Endothelial cell (in vitro differentiated cells): ENCODE measurements at regions not wholly inside any gene's neighbourhood (a gene's known extent, or its start where the extent isn't known, plus 50 kb on each side); places are given as distances from the start of the nearest gene placed in this dataset.

Experiments
- DNase-seq: peaks from one replicate; pipeline ENCODE4 v3.0.0; 2021; ENCODE audit warnings: low spot score
- H3K27ac Mint-ChIP-seq: one replicate; pipeline ENCODE4 v1.8.0; 2021; ENCODE audit warnings: mixed read lengths, inconsistent platforms; ENCODE audit not compliant: unreplicated experiment
- H3K27me3 Mint-ChIP-seq: one replicate; pipeline ENCODE4 v1.8.0; 2021; ENCODE audit warnings: mild to moderate bottlenecking, moderate library complexity, mixed read lengths, inconsistent platforms; ENCODE audit not compliant: unreplicated experiment
- H3K36me3 Mint-ChIP-seq: one replicate; pipeline ENCODE4 v1.8.0; 2021; ENCODE audit warnings: mild to moderate bottlenecking, low read depth, mixed read lengths, inconsistent platforms; ENCODE audit not compliant: unreplicated experiment
- H3K4me1 Mint-ChIP-seq: one replicate; pipeline ENCODE4 v1.8.0; 2021; ENCODE audit warnings: mild to moderate bottlenecking, mixed read lengths, inconsistent platforms; ENCODE audit not compliant: unreplicated experiment
- H3K4me3 Mint-ChIP-seq: one replicate; pipeline ENCODE4 v1.8.0; 2021; ENCODE audit warnings: mild to moderate bottlenecking, mixed read lengths, inconsistent platforms; ENCODE audit not compliant: unreplicated experiment
- H3K9me3 Mint-ChIP-seq: one replicate; pipeline ENCODE4 v1.8.0; 2021; ENCODE audit warnings: mixed read lengths, inconsistent platforms; ENCODE audit not compliant: unreplicated experiment
- CTCF ChIP-seq: fragments of 200-600 bp; sonication (generic); IDR thresholded peaks from one replicate; pipeline ENCODE4 v1.5.0; 2021; ENCODE audit warnings: antibody characterized with exemption; ENCODE audit not compliant: unreplicated experiment

- Mint-ChIP-seq H3K4me3 (no peak overlapping the region), H3K27ac (no peak overlapping the region), H3K27me3 (peaks cover 1% of the 10 kb centered on the region), H3K9me3 (no peaks in the 10 kb centered on the region), H3K4me1 (peaks cover 12% of the 10 kb centered on the region), H3K36me3 (no peaks in the 10 kb centered on the region)
- TF ChIP-seq CTCF, result no peak
- no peak for DNase-seq
Measured at GRCh38 chr14:29075761-29076160, 309.2 kb downstream of the FOXG1 start.

- H3K36me3 Mint-ChIP-seq, result no peaks in the 10 kb centered on the region
- H3K4me1 Mint-ChIP-seq, result peaks cover 6% of the 10 kb centered on the region
- no peak overlapping the region for H3K4me3 Mint-ChIP-seq
- DNase-seq, result no peak
- no peak overlapping the region for H3K27ac Mint-ChIP-seq
- no peak for TF ChIP-seq CTCF
- no peaks in the 10 kb centered on the region for H3K9me3 Mint-ChIP-seq
- H3K27me3 Mint-ChIP-seq, result no peaks in the 10 kb centered on the region
Measured at GRCh38 chr14:29077916-29078315, 311.3 kb downstream of the FOXG1 start.

GRCh38 chr14:29078810-29079522, 312.4 kb downstream of the FOXG1 start:
- DNase-seq, result no peak
- no peaks in the 10 kb centered on the region for H3K9me3 Mint-ChIP-seq
- H3K4me3 Mint-ChIP-seq, result no peak overlapping the region
- TF ChIP-seq CTCF, result no peak
- H3K36me3 Mint-ChIP-seq, result no peaks in the 10 kb centered on the region
- H3K27ac Mint-ChIP-seq, result no peak overlapping the region
- H3K4me1 Mint-ChIP-seq, result peaks cover 6% of the 10 kb centered on the region
- H3K27me3 Mint-ChIP-seq, result no peaks in the 10 kb centered on the region

- DNase-seq, result peak; percentile 28
- no peak overlapping the region for H3K4me3 Mint-ChIP-seq
Measured at GRCh38 chr14:29085546-29085945, 319.0 kb downstream of the FOXG1 start.

More at GRCh38 chr14:29085546-29085945, 319.0 kb downstream of the FOXG1 start:
- no peaks in the 10 kb centered on the region for H3K9me3 Mint-ChIP-seq
- peak; percentile 49 for TF ChIP-seq CTCF
- no peaks in the 10 kb centered on the region for H3K36me3 Mint-ChIP-seq
- H3K4me1 Mint-ChIP-seq, result no peaks in the 10 kb centered on the region
- H3K27me3 Mint-ChIP-seq, result no peaks in the 10 kb centered on the region
- H3K27ac Mint-ChIP-seq, result no peak overlapping the region
